Activated CD8-positive, alpha-beta memory T cell treated with anti-CD3 and anti-CD28 coated beads for 4 hours (primary cell): ENCODE measurements at regions not wholly inside any gene's neighbourhood (a gene's known extent, or its start where the extent isn't known, plus 50 kb on each side); places are given as distances from the start of the nearest gene placed in this dataset.

ENCODE experiments used
- DNase-seq, 2 donors: peaks; one replicate each; pipeline ENCODE4 v3.0.0-alpha.2; 2020; ENCODE audit warnings: low read depth in 2 of 2

DNA sequence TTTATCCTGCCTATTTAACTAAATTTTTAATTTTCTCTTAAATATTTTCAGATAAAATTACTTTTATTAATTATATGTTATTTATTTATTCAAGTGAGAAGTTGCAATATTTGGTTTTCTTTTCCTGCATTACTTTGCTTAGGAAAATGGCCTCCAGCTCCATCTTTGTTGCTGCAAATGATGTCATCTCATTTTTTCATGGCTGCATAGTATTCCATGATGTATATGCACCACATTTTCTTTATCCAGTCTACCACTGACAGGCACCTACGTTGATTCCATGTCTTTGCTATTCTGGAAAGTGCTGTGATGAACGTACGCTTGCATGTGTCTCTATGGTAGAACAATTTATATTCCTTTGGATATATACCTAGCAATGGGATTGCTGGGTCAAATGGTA lies 186.9 kb upstream of the LYPLAL1 start:
- DNase-seq: no peak

DNA sequence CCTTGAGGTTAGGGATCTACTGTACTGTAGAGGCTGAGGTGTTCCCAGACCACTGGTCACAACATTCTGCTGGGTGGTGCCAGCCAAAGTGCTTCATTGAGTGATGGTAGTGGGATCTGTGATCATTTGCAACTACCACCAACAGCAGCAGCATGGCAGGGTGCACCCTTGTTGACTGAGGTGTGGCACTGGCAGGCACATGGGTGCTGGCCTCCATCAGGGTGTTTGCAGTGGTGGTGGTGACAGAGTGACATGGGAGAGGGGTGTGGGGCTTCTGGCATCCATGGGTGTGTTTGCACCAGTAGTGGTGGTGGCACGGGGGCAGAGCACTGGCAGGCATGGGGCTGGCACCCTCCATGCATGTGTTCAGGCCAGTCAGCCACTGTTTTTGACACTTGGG lies 183.7 kb upstream of the LYPLAL1 start:
- no peak for DNase-seq

DNA sequence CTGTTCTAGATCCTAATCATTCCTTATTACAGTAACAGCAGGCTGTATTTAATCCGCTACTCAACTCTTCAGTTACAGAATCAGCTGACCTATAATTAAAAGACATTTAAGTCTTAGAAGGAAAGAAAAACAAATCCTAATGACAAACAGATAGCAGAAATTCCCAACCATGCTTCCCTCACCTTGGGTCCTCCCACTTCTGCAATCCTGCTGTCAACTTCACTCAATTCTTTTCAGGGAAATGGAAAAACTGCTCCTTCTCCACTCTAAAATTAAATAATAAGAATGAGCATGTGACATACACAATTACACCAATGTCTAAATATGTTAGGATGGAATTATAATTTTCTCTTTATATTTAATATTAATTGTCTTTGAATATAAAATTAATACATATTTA lies 182.6 kb upstream of the LYPLAL1 start:
- DNase-seq: no peak

DNA sequence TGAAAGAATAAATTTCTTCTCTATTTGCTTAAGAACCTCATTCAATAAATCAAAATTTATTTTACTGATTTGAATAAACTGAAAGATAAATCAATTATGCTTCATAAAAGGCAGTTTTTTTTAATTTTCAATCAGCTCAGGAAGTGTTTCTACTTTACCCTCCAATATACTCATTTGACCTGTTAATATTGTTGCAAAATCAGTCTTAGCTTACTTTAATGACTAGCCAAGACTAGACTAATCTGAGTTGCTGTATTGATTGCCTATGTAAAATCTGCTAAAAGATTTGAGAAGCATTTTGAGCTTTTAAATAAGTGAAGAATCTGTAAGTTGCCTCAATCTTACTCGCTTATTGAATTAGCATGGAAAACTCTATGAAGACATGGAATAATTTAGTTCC lies 179.1 kb upstream of the LYPLAL1 start:
- DNase-seq: no peak

DNA sequence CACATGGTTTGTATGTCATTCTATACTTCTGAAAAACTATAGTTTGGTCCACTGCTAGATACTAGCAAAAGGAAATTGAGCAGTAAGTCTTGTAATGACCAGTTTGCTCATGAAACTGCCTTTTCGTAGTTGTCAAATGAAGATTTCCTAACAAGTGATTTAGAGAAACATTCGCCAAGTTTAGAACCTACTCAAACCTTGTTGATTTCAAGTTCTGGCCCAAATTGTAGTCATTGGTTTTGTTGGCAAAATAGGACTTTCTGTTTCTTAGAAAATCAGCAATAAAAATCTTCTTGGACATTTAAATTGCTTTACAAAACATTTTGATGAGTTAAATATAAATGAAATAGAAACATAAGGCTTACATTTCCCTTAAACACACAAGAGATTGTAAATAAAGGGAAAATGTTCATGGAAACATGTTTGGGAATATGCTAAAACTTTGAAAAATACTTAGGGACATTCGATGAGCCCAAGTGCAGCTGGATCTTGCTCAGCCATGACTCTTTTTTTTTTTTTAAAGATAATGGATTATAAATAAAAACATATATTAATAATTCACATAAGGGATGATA lies 178.5 kb upstream of the LYPLAL1 start:
- DNase-seq: no peak

DNA sequence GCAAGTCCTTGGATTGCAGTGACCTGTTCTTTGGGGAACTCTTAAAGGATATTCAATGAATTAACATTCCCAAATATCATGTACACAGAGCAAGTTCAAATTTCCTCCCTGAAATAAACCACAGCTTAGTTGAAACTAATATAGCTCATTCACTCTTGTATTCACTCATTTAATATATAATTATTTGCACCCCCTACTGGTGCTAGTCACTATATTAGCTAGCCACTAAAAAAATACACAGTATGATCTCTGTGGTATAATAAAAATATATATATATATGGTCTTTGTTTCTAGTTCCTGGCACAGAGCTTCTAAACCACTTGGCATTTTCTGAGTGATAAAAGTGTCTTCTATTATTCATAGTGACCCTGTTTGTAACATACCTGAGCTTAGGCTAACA lies 177.3 kb upstream of the LYPLAL1 start:
- no peak for DNase-seq

DNA sequence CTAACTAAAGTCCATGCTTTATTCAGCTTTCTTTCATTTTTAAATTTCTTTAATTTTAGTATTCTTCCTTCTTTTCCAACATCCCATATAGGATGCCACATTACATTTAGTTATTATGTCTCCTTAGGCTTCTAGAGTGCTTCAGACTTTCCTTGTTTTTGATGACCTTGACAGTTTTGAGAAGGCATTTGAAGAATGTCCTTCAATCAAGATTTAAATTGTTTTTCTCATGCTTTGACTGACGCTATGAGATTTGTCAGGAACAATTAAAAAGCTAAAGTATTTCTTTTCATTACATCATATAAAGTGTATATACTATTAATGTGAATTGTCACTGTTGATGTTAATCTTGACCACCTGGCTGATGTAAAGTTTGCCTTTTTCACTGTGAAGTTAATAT lies 173.7 kb upstream of the LYPLAL1 start:
- no peak for DNase-seq

DNA sequence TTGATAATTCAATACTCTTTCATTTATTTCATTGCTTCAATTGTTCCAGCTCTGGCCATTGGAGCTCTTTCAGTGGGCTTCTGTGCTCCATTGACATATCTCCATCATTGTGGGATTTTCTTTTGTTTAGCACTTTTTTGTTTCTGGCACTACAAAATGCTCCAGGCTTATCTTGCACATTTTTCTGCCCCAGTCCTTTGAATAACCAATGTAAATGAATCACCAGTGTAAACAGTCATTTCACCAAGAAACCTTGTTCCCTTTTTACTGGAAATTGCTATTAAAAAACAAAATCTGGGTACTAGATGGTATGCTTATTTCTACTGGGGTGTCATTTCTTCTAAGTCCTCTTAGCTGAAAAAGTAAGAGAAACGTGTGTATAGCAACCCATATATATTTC lies 173.0 kb upstream of the LYPLAL1 start:
- no peak for DNase-seq

DNA sequence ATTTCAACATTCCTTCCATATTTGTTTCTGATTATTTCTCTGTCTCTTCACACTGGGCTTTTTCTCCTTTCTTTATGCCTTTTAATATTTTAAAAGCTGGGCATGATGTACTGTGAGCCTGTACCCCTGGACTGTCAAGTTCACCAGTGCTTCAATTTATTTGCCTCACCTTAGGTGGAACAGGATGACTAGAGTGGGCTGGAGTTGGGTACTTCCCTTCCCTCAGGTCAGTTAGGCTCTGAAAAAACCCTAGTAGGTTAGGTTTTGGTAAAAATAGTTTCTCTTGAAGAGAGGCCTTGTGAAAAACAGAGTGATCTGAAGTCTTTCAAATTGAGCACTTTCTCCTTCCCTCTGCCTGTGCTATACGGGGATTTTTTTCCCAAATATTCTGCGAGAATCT lies 163.0 kb upstream of the LYPLAL1 start:
- no peak for DNase-seq

DNA sequence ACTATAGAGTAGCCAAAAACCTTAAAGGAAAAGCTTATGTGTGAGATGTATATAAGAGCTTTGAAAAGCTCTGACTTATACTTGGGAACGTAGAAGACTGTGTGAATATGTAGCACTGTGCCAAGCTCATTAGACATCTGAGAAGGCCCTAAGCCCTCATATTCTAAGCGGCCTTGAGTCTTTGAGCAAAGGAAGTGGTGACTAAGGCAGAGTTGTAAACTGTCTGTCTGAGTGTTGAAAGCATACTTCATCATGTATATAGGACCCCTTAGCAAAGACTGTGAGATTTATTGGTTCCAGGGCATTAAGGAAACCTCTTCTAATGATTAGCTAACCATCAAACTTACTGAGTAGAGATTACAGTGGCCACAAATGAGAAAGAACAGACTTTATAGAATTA lies 153.3 kb upstream of the LYPLAL1 start:
- DNase-seq: no peak

DNA sequence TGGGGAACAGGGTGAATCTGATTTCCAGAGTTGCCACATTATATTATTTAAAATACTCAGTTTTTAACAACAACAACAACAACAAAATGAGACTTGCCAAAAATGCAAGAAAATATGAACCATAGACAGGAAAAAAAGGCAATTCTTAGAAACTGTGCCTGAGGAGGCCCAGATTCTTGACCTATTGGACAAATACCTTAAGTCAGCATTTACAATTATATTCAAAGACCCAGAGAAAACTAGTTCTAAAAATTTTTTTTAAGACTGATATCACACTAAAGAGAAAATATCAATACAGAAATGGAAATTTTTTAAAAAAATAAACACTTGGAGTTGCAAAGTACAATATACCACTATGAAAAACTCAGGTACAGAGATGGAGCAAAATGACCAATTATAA lies 152.8 kb upstream of the LYPLAL1 start:
- DNase-seq: no peak

DNA sequence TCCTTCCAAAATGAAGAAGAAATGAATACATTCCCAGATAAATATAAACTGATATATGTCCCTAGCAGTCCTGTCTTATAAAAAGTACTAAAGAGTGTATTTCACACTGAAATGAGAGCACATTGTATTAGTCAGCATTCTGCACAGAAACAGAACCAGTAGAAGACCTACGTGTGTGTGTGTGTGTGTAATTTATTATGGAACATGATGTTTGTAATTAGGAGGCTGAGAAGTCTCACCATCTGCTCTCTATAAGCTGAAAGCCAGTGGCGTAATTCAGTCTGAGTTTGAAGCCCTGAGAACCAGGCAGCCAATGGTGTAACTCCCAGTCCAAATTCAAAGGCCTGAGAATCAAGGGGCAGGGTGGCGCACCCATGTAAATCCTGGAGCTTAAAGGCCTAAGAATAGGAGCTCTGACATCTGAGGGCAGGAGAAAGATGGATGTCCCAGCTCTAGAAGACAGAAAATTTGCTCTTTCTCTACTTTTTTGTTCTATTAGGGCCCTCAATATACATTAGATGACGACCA lies 146.5 kb upstream of the LYPLAL1 start:
- no peak for DNase-seq

DNA sequence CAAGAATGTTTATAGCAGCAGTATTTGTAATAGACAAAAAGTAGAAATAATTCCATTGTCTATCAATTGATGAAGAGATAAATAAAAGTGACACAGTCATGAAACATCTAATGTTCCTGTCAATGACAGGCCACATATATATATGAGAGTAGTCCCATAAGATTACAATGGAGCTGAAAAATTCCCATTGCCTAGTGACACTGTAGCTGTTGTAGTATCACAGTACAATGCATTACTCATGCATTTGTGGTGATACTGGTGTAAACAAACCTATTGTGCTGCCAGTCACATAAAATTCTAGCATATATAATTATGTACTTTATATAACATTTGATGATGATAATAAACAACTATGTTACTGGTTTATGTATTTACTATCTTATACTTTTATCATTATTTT lies 141.9 kb upstream of the LYPLAL1 start:
- DNase-seq: no peak

DNA sequence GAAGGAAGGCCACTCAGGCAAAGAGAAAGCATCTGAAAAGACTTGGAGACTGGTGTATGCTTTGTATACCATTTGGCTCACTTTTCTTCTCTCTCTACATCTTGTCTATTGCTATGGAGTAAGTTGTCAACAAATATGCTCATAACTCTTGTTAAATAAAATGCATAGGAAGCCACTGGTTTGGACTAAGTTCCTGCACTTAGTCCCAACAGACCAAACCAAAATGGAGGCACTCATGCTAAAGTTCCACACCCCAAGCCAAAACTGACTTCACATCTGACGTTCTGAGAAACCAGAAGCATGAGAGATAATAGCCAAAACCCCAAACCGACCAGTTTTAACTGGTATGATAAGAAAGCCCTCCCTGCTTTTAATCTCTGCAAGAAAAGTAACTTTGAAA lies 135.3 kb upstream of the LYPLAL1 start:
- DNase-seq: no peak

DNA sequence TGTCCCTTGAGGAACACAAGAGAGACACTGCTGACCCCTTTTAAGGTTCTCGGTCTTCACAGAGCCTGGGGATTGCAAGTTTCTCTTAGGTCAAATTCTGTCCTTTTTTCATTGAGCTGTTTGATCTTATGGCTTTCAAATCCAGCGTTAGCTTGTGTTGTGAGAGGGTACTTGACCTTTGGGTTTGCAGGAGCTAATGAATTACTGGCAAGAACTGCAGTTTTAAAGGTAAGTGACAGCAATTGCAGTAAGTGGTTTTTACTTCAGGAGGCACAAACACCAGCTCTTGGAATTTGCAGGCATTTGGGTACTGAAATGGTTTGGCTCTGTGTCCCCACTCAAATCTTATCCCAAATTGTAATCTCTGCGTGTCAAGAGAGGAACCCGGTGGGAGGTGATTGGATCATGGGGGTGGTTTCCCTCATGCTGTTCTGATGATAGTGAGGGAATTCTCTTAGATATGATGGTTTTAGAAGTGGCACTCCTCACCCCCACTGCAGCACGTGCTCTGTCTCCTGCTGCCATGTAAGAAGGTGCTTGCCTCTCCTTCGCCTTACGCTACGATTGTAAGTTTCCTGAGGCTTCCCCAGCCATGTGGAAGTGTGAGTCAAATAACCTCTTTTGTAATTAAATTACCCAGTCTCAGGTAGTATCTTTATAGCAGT lies 134.5 kb upstream of the LYPLAL1 start:
- no peak for DNase-seq

DNA sequence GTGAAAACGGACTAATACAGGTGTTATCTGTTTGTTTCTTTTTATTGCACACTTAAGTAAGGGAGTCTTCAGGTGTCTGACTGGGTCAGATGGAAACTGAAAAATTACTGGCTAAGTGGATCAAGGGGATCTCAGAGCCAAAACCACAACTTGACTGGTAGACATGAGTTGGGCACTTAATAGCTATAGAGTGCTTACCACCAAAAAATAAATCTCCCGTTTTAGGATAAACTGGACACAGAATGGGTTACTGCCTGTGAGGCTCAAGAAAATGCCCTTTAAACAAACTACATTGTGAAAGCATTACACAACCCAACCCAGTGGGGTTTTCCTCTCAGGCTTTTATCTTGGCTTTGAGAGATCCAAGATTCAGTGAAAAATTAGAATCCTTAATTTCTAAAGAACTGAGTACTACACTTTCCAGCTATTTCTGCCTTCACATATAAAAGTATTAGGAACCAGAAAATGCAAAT lies 134.0 kb upstream of the LYPLAL1 start:
- DNase-seq: no peak

DNA sequence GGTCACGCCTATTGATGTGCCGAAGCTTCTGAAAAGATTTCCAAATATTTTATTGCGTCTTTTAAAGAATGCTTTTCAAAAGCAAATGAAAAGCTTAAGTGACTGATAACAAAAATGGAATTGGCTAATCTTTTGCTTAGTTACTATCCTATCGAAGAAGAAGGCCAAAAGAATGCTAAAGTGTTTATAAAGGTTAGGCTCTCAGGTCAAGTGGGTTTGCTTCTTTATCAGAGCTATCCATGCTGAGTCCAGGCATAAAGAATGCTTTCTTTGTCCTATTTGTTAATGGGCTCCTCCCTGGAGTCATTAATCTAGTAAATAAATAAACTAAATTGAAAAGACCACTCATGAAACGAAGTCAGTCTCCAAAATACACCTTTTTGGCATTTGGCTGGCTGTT lies 133.4 kb upstream of the LYPLAL1 start:
- no peak for DNase-seq

DNA sequence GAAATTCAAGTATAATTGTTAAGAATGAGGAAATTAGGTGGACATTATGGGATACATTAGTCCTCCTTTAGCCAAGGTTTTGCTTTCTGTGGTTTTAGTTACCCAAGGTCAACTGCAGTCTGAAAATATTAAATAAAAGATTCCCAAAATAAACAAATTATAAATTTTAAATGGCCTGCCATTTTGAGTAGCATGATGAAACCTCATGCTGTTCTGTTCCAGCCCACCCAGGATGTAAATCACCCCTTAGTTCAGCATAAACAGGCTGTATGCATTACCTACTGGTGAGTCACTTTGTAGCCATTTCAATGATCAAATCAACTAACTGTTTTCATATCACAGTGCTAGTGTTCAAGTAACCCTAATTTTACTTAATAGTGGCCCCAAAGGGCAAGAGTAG lies 132.5 kb upstream of the LYPLAL1 start:
- DNase-seq: no peak

DNA sequence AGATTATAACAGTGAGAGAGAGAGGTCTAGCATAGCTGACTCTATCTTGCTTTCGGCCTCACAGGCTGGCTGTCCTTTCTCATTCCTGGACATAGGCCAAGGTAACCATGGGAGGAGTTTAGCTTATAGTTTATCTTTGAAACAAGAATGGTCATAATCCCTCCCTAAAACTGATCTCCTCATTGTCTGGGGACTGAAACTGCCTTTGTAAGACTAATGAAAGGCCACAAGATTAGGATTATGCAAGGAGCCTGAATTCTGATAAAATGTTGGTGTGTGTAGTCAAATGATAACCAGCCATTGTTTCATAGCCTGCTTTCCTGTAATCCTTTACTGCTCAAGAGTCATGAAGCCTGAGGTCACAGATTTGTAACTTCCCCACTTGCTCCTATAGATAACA lies 131.9 kb upstream of the LYPLAL1 start:
- no peak for DNase-seq

DNA sequence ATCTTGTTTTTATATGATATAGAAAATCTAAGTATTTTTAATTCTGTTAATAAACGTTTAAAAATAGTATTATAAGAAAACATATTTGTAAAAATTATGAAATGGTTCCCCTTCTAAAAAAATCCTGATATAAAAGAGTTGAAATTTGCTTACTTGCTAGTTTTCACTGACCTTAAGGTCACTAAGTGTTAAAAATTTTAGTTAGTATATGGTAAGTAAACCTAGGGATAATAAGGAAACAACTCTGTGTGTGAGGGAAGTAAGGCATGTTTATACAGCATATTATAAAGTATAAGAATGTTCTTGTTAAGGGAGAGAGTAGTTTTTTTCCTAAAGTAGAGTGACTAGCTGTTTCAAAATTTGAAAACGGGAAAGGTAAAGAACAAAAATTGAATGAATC lies 130.9 kb upstream of the LYPLAL1 start:
- no peak for DNase-seq

DNA sequence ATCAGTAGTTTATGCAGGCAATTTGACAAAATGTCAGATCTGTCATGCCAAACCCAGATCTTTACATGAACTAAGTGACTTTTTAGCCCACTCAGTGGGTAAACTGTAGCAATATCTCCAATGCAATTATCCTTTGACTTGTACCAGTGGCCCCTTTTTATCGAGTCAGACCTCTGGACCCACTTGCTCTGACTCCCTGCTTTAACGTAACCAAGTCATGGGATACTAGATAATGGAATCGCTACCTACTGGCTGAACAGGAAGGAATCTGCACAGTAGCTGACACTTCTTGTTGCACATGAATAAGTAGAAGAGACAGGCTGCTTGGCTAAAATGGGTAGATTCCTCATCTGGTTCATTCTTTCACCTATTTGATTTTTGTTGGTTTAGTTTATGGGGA lies 128.4 kb upstream of the LYPLAL1 start:
- DNase-seq: no peak

DNA sequence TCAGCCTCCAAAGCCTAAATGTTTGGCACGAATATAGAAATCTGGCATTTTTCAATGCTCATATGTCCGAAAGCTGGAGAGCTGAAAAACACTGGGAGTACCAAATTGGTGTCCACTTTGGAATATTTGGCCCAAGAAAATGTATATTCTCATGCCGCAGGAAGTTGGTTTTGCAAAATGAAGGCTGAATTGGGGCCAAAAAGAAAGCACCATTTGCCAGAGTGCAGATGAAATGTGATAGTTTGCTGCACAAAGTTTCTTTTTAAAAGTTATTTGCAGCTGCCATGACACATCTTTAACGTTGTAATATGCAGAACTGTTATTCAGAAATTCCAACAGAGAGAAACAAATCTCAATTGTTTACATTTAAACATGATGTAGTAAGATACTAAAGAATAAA lies 124.2 kb upstream of the LYPLAL1 start:
- no peak for DNase-seq

DNA sequence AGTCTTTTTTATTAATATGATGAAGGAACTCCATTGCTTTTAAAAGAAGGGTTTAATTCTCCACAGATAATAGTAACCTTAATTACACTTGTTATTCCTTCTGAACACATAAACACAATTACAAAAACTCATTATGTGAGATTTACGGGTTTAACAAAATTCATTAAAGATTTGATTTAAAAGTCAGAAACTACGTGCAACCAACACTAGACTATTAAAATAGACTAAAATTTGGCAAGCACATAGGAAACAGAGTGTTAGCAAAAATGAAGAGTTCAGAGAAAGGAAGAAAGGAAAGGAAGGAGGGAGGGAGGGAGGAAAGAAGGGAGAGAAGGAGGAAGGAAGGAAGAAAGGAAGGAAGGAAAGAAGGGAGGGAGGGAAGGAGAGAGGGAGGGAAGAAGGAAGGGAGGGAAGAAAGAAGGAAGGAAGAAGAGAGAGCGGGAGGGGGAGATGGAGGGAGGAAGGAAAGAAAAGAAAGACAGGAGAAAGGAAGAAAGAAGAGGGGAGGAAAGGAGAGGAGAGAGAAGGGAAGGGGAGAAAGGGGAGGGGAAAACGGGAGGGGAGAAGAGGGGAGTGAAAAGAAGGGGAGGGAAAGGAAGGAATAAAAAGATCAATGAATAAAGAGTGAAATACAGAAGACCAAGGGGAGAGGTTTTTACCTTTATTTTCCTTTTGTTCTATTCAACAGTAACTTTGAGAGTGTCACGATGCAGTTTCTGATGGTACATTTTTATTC lies 123.4 kb upstream of the LYPLAL1 start:
- no peak for DNase-seq
